AG08396 (cell line): ENCODE measurements at regions not wholly inside any gene's neighbourhood (a gene's known extent, or its start where the extent isn't known, plus 50 kb on each side); places are given as distances from the start of the nearest gene placed in this dataset.
A peak's percentile ranks its signal among the peaks of the same experiment; 100 is the strongest.

Source experiments
- DNase-seq: peaks from one replicate; pipeline ENCODE4 v3.0.0; 2012; ENCODE audit warnings: low spot score, mixed read lengths

DNA sequence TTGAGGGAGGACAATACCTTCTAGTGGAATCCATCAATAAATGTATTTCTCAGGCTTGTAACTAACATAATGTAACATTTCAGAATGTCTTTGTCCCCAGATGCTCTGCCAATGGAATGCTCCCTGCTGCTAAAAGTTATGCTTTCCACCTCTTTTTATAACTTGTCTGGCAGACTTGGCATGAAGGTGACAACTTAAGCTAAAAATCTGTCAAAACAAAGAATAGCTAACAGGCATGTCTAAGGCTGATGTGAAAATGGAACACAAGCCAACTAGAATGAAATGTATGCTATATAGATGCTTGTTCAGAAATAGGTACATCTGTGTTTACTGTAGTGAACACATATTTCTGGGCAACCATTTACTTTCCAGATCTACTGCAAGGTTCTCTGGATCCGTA, 467.9 kb downstream of the MRPL39 start:
- no peak for DNase-seq

DNA sequence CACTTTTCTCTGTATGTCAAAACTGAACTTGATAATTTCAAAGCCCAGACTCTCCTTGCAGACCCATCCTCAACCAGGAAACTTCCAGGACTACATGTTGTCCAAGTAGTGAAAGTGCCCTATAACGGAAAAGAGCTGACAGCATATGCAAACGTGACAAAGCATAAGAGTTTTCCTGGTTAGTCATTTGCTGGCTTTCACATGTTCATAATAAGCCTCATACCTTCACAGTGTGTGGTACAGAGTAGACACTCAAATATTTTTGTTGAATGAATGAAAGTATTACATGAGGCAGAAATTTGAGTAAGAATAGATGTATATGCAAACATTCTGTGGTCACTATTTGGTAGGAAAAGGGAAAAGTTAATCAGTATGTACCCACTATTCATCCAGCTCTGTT, 473.3 kb downstream of the MRPL39 start:
- DNase-seq = peak; percentile 10

DNA sequence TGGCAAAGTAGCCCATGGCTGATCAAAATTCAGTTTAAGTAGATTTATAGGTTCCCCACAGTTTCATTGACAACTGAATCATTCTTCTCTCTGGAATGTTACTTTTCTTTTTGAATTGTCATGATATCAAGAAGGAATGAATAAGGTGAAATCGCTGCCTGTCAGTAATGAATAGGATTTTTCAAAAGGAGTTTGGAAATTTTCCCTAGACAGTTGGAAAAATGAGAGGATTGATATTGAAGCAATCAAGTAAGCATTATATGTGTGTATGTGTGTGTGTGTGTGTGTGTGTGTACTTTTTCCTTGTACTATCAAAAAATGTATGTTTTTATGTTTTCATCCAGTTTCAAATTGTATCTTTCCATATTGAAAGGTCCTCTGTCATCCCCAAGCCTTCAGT, 479.5 kb downstream of the MRPL39 start:
- no peak for DNase-seq

DNA sequence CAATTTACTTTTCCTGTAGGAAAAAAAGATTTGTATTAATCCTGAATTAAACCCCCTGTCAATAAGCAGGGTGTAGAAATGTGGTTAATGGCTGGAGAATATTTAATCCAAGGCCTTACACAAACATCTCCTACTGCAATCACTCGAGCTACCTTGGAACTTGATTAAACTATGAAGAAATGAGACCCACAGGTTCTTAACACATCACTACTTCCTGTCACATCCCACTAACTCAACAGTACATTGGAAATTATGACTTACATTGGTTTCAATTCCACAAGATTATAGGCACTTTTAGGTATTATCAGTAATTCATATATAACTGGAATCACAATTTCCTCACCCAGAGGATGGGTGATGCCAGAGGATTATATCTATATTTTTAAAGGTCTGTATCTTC, 480.3 kb downstream of the MRPL39 start:
- no peak for DNase-seq

DNA sequence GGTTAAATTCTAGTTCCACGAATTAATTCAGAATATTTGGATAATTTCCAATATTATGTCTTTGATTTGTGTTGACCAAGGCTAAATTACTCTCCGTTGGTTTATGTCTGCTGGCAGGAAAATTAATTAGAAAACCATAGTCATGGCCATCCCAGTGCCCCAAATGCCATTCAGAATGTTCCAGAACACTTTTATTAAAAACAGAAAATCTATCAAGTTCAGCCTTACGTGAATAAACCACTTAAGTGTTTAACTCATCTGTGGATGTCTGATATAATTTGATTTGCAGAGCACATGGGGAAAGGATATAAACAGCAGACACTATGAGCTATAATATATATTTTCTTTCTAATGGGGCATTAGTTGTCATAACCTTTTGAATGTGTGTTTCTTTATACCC, 480.7 kb downstream of the MRPL39 start:
- DNase-seq = no peak

DNA sequence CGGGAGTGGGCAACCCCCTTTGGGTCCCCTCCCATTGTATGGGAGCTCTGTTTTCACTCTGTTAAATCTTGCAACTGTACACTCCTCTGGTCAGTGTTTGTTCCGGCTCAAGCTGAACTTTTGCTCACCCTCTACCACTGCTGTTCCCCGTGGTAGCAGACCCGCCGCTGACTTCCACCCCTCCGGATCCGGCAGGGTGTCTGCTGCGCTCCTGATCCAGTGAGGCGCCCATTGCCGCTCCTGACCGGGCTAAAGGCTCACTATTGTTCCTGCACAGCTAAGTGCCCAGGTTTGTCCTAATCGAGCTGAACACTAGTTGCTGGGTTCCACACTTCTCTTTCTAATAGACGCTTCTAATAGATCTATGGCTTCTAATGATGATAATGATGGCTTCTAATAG, 488.6 kb downstream of the MRPL39 start:
- DNase-seq = no peak

DNA sequence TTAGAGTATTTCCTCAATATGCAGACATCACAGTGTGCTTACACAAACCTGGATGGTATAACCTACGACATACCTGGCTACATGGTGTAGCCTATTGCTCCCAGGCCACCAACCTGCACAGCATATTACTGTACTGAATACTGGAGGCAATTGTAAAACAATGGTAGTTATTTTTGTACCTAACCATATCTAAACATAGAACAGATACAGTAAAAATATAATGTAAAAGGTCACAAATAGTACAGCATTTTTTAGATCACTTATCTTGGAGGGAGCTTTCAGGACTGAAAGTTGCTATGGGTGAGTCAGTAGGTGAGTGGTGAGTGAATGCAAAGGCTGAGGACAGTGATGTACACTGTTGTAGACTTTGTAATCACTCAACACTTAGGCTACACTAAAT, 492.3 kb downstream of the MRPL39 start:
- DNase-seq = no peak

DNA sequence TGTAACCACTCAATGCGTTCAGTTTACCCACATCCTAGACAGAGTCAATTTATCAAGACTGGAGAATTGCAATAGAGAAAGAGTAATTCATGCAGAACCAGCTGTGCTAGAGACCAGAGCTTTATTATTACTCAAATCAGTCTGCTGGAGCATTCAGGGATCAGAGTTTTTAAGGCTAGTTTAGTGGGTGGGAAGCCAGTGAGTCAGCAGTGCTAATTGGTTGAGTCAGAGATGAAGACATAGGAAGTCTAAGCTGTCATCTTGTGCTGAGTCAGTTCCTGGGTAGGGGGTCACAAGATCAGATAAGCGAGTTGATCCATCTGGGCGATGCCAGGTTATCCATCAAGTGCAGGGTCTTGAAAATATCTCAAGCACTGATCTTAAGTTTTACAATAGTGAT, 499.6 kb downstream of the MRPL39 start:
- DNase-seq = peak; percentile 26

DNA sequence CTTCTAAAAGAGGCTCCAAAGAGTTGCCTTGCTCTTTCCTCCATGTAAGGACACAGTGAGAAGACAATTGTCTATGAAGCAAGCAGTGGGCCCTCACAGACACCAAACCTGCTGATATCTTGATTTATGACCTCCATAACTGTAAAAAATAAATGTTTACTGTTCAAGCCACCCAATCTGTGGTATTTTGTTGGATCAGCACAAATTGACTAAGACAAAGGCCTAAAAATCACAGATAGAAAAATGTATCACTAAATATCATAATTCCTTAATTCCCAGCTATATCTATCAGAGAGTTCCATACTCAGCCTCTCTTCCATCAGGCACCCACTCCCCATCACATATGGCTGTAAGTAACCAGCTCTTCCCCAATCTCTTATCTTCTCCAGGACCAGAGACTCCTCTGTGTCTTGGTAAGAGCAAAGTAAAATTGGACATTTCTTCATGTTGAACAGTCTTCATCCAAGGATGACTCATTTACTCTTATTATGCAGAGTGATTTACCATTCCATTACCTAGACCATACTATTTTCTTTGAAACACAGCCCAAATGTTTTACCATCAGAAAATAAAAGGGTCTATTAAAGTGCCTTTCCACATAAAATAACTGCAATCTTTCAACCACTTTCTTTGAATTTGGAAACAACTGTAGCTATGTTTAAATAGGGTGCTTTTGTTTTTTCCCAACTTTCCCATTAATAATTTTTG, 503.6 kb downstream of the MRPL39 start:
- DNase-seq = peak; percentile 2

DNA sequence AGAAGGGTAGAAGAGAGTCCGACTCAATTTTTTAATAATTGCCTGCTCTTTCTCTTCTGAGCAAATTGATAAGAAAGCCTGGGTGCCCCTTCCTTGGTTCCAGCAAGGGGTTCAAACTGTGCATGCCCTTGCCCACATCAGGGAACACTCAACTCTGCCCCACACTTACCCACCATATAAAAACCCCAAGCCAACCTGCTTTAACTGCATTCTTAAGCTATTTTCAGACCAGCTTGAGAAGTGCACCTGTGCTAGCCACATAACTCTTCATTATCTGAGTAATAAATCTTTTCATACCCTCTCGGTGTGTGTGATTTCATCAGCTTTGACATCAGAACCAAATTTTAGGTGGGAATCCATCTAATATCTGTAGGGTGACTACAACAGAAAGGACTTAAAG, 509.6 kb downstream of the MRPL39 start:
- DNase-seq = no peak

DNA sequence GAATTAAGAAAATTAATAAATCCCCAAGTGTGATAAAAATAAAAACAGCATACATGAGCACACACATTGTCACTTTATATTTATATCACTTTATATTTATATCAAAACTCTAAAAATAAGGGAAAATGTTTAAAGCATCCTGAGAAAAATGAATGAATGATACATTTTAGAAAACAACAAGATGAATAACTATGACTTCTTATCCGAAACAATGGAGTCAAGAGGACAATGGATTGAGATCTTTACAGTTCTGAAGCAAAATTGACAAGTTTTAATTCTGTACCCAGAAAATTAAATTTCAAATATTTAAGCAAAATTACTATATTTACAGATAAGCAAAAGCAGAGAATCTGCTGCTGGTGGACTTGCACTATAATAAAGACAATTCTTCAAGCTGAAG, 512.6 kb downstream of the MRPL39 start:
- DNase-seq = no peak

DNA sequence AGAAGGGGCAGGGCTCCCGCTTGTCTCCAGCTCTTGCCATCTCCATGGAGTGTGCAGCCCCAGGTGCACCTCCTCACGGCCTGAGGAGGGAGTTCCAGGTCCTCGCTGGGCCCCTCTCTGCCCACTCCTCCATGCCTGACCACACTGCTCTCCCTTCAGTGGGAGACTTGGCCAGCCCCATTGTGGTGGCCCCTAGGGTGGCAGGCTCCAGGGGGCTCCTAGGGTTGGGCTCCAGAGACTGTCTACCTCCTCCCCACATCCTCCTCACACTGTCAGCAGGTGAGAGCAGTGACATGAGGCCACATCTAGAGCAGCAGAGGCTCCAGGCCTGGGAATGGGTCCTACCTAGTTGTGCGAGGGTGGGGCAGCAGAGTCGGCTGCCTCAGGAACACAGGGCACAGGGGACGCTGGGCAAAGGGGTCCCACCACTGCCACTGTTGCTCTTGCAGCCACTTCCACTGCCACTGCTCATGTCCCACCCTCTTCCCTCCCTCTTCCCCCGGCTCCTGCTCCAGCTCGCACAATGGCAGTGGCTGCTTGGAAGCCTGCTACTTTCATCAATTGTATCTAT, 514.8 kb downstream of the MRPL39 start:
- DNase-seq = no peak

DNA sequence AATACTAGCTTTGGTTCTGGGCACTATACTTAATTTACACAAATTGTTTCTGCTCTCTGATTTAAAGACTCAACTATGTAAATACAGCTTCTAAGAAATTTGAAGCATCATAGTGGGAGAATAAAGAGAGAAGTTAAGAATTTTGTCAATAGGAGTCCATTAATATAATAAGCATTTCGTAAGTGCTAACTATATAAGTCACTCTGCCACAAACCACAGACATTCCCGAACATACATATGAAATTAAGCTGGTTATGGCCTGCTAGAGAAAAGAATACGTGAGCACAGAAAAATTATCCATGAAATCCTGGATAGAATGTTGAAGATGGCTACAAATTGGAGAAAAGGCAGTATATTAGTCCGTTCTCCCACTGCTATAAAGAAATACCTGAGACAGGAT, 526.2 kb downstream of the MRPL39 start:
- no peak for DNase-seq

DNA sequence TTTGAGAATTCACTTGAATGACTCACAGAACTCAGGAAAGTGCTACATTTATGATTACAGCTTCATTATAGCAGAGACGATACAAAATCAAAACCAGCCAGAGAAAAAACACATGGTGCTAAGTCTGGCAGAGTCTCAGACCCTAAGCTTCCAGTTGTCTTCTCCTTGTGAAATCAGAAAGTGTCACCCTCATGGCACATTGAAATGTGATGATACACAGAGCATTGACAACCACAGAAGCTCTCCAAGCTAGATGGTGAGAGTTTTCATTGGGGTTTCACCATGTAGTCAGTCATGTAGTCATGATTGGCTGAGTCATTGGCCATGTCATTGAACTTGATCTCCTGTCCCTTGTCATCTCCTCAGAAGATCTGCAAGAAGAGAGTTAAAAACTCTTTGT, 526.6 kb downstream of the MRPL39 start:
- DNase-seq = no peak

DNA sequence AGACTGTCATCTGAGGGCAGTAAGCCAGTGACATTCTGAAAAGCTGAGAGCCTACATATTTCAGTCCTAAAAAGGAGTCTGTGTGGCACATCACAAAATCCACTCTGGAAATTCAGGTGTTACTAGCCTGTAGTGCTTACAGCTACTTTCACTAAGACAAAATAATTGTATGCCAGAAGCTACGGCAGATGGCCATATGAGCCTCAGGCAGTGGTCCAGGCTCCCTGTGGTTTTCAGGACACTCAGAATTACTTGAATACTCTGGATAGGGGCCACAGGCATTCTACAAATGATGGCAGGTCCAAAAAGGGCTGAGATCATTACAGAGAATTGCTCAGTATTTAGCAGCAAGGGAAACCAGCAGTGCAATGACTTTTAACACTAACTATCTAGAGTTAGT, 527.1 kb downstream of the MRPL39 start:
- DNase-seq = no peak

DNA sequence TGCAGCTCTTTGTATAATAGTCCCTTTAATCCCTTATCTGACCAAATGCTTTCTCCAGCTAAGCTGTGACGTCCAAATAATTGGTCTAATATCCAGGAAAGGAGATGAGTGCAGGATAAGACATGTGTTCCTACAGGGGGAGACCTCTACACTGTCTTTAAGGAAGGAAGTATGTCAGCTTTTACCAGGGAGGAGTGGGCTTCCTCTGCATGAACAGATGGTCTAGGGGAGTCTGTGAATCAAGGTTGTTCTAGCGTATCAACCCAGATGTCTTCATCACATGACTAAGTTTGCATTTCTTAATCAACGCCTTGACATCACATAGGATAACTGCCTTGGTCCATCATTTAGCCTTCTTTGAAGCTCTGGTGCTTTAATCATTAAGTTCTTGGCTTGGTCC, 528.2 kb downstream of the MRPL39 start:
- no peak for DNase-seq

DNA sequence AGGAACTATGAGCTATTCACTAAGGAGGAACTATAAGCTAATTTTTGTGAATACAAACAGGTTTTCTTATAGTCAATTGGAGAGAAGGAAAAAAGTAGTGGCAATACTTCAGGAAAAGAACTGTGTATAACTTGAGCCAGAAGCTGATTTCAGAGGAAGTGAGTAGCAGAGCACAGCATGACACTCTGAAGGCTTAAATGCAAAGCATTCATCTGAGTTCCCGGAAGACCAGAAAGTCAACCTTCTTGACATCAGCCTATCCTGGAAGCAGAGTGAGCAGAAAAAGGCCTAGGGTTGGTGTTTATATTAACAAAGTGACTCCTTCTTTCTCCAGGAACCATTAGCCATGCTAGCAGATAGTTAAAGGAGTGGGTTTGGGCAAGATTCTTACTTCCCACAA, 545.2 kb downstream of the MRPL39 start:
- no peak for DNase-seq

DNA sequence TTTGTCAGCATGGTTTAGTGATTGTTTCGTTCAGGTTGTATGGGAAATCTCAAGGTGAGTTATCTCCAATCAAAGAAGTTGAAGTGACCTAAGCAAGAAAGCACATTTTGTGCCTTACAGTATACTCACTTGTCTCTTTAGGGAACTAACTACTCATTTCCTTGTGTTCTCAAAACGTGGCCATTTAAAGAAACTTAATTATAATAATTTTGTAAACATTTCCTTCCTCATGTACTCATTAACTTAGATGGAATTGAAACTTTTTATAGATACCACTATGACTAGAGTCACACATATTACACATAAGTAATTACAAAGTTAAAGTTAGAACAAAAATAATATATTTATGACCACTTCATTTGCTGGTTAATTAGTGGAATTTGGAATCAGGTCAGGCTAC, 552.6 kb downstream of the MRPL39 start:
- no peak for DNase-seq

DNA sequence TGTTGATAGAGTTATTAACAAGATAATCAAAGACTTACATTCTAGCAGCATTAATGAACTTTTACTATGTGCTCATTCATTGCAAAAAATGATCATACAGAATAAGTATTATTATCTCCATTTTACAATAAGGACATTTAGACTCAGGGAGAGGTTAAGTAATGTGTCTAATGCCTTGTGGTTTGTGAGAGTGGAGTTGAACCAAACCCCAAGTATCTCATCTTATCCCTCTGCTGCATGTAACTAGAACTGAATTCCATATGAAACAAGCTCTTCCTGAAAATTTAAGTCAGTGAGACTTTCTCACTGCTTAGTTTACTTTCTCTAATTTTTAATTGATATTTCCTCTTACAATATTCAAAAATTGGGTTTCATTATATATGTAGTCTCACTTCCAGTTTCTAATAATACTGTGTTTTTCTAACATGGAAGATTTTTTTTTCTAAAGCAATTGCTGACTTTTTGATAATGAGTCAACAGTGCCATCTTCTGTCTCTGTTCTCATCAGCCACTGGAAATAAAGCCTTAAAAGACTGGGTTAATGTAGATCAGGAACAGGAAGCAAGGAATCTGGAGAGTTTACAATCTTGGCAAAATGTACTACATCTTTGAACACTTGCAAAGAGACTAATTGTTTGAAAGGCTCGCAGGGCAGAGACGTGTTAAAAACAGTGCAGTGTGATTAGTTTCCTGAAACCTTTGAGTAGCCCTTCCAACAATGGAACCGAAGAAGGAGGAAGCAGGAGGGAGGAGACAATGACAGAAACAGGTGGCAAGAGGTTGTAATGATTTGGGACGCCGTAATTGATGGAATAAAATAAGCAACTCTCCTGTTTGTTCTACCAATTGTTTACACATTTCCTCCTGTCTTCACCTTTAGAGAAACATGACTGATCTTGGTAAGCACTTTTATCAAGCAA, 567.6 kb downstream of the MRPL39 start:
- DNase-seq = peak; percentile 3

DNA sequence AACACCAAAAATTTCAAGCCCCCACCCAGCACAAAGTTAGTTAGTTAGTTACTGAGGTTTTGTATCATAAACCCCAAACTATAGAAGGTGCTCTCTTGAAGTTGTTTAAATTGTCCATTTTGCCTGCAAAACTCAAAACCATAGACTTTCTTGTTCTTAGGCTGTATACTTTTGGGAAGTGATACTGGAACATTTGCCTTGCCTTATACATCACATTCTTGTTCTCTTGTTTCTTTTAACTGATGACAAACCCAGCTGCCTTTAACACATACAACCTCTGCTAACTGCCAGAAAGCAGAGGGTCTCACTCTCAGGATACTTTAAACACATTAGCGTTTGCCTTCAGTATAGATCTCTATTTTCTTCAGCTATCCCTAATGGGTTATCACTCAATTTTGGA, 570.5 kb downstream of the MRPL39 start:
- no peak for DNase-seq

DNA sequence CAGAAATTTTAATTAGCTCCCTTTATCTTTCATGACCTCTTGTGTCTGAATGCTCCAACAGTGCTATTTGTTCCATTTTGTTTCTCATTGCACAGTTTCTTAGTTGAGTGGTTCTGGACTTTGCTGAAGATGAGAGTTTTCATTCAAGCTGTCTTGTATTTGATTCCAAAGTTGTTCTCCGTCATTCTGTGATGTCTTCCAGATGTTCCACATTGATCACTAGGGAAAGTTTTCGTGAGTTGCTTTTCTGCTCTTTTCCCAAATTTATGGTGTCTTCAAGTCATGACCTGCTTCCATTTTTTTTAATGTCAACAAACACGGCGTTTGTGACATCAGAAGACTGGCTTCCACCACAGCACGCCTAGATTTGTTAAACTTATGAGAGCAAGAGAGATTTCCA, 575.5 kb downstream of the MRPL39 start:
- DNase-seq = no peak

DNA sequence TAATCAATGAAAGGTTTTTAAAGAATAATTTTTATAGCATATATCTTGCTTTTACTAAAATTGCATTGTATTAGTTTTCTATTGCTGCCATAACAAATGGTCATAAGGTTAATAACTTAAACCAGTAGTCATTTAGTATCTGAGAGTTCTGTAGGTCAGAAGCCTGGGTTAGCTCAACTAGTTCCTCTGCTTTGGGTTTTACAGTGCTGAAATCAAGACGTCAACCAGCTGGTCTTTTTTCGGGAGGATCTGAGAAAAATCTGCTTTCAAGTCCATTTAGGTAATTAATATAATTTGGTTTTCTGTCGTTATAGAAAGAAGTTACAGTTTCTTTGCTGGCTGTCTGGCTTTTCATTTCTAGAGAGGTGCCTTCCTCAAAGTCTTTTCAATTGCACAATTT, 577.7 kb downstream of the MRPL39 start:
- no peak for DNase-seq

DNA sequence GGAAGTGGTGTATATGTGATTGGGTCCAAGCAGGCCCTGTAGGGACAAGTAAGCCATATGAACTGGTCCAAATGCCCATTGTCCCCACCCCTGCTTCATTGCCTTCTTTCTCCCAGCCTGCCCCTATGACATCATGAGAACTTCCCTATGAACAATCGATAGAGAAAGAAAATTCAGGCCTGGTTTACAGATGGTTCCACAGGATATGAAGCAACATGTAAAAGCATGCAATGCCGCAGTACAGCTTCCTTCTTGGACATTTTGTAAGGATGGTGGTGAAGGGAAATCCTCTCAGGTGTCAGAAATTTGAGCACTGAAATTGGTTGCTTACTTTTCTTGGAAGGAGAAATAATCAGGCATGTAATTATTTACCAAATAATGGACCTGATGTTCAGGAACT, 581.7 kb downstream of the MRPL39 start:
- DNase-seq = no peak
